HG02759 (cell line): ENCODE measurements at regions not wholly inside any gene's neighbourhood (a gene's known extent, or its start where the extent isn't known, plus 50 kb on each side); places are given as distances from the start of the nearest gene placed in this dataset.
"Not testable (repeated sequence)": the region's sequence is repeated elsewhere in the genome, so short reads cannot be mapped to it uniquely, and the experiment has no call there.

Experiments
- ATAC-seq: cut with Tn5 transposase; IDR thresholded peaks from one replicate; pipeline ENCODE4 v1.9.1; 2021; ENCODE audit warnings: mild to moderate bottlenecking, moderate library complexity; ENCODE audit not compliant: unreplicated experiment

- no peak for ATAC-seq
Measured at GRCh38 chr10:2076528-2076927, 339.2 kb upstream of the ADARB2 start.

GRCh38 chr10:2067015-2067414, 329.7 kb upstream of the ADARB2 start:
- ATAC-seq = no peak

GRCh38 chr10:2054728-2055127, 317.4 kb upstream of the ADARB2 start:
- ATAC-seq = no peak

DNA sequence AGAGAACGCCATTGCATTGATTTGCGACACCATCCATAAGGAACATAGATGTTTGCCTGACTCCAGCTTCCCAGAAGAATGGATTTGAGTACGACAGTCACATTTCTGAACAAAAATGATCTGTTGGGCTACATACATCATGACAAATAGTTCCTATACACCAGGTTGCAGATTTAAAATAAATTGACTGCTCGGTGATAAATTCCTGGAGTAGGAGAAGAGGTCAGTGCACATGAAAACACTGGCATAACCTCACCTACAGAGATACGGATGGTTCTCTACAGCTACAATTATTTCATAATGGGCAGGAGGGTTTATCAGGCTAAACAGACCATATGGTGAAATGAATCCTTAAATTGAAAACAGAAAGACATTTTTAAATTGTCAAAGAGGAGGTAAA, 316.5 kb upstream of the ADARB2 start:
- no peak for ATAC-seq

DNA sequence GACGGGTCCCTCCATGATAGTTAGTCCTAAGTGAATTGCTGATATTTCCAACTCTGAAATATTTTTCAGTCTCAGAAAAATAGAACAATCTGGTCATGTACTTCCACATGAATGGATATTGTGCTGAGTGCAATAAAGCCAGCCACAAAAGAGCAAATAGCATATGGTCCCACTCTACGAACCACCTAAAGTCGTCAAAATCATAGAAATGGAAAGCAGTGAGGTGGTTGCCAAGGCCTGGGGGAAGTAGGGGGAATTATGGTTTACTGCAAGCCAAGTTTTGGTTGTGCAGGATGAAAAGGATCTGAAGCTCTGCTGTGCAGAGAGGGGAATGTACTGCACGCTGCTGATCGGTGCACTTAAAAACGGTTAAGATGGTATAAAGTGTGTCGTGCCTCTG, 313.8 kb upstream of the ADARB2 start:
- no peak for ATAC-seq

- ATAC-seq = no peak
Measured at GRCh38 chr10:2049560-2049959, 312.2 kb upstream of the ADARB2 start.

DNA sequence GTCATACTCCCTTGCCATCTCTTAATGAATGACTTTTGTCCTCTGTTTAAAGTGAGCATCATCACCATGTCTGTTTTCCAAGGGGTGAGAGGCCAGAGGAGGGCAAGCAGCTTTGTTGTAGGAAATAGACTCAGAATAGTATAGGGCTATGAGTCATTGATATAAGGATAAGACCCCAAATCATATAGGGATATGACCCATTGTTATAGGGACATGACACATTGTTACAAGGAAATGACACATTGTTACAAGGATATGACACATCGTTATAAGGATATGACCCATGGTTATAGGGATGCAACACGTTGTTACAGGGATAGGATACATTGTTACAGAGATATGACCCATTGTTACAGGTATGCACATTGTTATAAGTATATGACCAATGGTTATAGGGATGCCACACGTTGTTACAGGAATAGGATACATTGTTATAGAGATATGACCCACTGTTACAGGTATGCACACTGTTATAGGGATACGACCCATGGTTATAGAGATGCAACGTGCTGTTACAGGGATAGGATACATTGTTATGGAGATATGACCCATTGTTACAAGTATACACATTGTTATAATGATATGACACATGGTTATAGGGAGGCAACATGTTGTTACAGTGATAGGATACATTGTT, 311.1 kb upstream of the ADARB2 start:
- no peak for ATAC-seq

GRCh38 chr10:2047679-2048078, 310.4 kb upstream of the ADARB2 start:
- ATAC-seq = no peak

DNA sequence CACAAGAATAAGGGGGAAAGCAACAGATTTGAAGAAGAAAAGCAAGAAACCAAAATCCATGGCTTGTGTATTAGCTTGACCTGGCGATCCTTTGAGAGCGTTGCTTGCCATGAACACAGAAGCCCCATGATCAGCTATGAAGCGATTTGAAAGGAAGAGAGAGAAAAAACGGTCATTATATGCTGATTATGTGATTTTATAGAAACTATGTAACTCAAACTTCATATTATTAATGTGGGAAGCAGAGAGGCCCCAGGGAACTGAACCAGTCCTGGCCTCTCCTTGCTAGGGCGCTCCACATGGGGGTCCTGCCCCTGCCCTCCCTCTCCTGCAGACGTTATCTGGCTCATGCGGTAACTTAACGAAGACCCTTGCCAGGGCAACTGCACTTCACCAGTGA, 306.1 kb upstream of the ADARB2 start:
- ATAC-seq = no peak

- no peak for ATAC-seq
Measured at GRCh38 chr10:2038036-2038435, 300.7 kb upstream of the ADARB2 start.

DNA sequence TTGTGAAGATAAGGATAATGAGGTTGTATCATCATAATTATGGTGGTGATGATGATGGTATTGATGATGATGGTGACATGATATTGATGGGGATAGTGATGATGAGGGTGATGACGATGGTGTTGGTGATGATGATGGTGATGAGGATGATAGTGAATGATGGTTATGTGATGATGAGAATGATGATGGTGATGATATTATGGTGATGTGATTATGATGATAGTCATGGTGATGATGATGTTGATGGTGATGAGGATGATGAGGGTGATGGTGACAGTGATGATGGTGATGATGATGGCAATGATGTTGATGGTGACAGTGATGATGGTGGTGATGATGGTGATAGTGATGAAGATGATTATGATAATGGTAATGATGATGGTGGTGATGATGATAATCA, 299.9 kb upstream of the ADARB2 start:
- no peak for ATAC-seq

DNA sequence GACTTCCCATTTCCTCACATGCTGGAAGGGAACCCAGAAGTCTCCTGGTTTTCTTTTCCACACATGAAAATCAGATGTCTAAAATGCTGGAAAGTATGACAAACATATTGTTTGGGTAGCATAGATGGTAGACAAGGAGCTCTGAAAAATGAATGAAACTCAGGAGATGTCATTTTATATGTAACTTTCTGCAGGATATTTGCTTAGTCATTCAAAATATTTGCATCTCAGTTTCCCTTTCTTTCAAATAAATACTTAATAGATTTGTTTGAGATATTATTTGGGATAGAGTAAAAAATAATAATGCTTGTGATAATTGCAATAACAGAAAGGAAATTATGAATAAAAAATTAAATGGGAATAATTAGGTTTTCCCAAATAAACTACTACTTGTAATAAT, 298.9 kb upstream of the ADARB2 start:
- no peak for ATAC-seq

DNA sequence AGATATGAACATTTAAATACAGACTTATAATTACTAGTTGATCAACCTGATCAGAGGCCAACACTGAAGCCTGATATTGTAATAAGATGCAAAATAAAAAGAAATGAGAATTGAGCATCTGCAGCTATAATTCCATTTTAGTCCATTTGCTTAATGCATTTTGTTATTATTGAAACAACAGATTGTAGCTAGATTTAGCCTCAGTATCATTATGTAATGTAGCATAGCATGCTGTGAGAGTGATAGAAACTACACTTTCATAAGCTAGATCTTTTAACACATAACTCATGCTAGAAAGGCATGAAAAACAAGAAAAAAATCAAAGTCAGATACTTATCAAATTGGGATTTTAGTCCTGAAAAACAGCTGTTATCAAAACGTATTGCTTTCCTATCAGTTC, 292.7 kb upstream of the ADARB2 start:
- ATAC-seq = no peak

DNA sequence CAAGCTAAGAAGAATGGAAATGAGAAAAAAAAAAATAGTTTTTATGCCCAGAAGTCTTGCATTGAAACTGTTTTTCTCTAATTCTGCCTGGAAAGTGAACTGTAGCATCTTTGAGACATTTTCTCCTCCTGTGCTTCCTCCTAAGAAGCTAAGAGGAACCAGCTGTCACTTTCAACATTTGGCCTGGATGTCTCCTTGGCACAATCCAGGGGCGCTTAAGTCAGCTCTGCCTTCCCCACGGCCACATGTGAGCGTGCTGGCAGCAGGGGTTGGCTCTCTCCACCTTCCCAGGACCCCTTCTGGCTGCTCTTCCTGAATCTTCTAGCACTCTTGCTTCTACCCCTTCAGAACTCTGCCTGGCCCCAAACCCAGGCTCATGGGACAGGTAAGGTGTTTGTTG, 289.6 kb upstream of the ADARB2 start:
- ATAC-seq = no peak

- not testable (repeated sequence) for ATAC-seq
Measured at GRCh38 chr10:2024750-2025149, 287.4 kb upstream of the ADARB2 start.

DNA sequence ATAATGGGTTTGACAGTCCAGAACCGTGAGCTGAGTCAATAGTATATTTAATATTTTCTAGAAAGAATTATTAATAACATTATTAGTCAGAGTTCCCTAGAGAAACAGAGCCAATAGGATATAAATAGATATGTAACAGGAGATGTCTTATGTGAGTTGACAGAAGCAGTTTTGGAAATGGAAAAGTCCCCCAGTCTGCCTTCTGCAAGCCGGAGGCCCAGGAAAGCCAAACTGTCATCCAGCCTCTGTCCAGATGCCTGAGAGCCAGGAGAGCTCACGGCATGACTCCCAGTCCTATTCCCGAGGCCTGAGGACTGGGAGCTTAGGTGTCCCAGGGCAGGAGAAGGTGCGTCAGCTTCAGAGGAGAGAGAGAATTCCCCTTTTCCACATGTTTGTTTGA, 286.4 kb upstream of the ADARB2 start:
- no peak for ATAC-seq

- ATAC-seq = no peak
Measured at GRCh38 chr10:2022401-2022800, 285.1 kb upstream of the ADARB2 start.

DNA sequence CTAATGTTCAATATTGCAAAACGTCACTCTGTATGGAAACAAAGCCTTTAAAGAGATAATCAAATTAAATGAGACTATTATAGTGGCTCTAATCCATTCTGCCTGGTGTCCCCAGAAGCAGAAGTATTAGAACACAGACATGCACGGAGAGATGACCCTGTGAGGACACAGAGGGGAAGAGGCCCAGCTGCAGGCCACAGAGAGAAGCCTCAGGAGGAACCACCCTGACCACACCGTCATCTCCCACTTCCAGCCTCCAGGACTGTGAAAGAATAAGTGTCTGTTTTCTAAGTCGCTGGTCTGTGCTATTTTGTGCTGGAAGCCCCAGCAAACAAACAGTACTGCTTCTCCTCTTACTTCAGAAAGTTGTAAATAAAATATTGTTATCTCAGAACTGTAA, 283.5 kb upstream of the ADARB2 start:
- ATAC-seq = no peak

DNA sequence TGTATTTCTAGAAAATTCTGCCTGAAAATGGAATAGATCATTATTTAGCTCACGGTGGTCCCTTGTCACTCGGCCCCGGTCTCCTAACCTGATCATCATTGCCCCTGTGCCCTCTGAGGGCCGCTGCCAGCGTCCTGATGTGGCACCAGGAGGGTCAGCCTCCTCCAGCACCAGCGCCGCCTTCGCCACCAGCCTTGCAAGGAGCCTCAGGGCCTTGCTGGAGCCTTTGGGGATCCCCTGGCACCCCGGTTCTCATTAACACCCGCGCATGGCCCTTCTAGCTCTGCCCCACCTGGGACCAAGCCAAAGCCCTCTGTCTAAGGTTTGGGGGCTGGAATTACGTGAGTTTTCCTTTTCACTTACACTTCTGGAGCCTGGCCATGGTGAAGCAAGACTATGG, 282.5 kb upstream of the ADARB2 start:
- no peak for ATAC-seq

DNA sequence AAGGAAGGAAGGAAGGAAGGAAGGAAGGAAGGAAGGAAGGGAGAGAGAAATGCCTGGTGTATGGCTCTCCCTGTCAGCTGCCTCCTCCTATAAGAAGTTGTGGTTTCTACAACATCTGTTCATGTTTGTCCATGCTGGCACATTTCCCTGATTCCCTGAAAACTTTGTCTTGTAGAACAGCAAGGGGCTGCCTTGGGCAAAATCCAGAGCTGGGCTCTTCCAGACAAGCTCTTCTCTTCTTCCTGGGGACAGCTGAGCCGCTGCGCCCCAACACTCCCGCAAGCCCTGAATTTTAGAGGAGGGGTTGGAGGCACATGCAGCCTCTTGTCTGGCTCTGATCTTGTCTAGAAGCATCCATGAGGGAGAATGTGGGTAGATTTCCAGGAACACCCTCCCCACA, 282.0 kb upstream of the ADARB2 start:
- ATAC-seq = no peak

DNA sequence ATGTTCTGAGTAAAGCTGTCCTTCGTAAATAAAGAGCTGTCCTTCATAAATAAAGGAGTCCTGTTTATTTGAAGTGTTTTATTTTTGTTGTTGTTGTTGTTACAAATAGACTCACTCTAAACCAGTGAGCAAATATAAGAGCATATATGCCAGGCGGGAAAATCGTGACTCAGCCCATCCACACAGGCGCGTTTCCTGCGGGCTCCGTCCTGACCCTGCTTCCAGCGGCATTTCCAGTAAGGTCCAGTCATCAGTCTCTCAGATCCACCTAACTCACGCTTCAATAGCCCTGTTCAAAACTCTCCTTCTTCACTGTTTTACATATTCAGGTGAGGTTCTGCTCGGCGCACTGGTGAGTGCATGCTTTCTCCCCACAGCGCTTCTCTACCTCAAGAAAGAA, 277.2 kb upstream of the ADARB2 start:
- ATAC-seq = no peak

- no peak for ATAC-seq
Measured at GRCh38 chr10:2012209-2012608, 274.9 kb upstream of the ADARB2 start.

DNA sequence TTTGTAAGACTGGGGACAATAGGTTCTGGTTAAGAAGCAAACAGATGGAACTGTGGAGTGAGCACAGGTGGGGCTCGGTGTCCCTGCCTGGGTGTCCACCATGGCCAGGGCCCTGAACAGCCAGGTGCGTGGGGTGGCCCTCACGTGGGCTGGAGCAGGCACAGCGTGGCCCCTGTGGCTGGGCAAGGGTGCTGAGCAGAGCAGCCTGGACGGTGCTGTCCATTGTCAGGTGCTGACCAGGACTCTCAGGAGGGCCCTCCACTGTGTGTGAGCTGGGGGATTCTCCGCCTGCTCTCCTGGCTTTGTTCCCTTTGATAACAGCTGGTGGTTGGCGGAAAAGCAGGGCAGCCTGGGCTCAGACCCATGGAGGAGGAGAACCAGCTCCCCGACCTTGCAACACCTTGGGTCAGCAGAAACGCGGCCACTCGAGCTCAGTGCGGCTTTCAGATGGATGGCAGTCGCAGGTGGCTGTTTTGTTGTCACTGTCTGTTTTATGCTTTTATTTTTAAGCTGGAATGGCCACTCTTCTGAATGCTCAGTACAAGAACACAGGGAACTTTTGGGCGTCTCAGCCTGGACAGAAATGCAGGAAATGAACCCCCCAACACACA, 273.9 kb upstream of the ADARB2 start:
- ATAC-seq = no peak
